HUES64 (cell line): ENCODE measurements at regions not wholly inside any gene's neighbourhood (a gene's known extent, or its start where the extent isn't known, plus 50 kb on each side); places are given as distances from the start of the nearest gene placed in this dataset.

Experiments
- H3K27ac ChIP-seq: 2 replicates; pipeline ENCODE4 v1.7.0; 2013; ENCODE audit warnings: low read depth, low read length, inconsistent platforms
- H3K27me3 ChIP-seq: 2 replicates; pipeline ENCODE4 v1.6.1; 2013; ENCODE audit warnings: mild to moderate bottlenecking, low read length; ENCODE audit not compliant: insufficient read depth
- H3K36me3 ChIP-seq: 2 replicates; pipeline ENCODE4 v1.6.1; 2013; ENCODE audit warnings: mild to moderate bottlenecking, low read length; ENCODE audit not compliant: insufficient read depth
- H3K4me1 ChIP-seq: 2 replicates; pipeline ENCODE4 v1.6.1; 2013; ENCODE audit warnings: mild to moderate bottlenecking, low read length, moderate library complexity; ENCODE audit not compliant: insufficient read depth
- H3K4me3 ChIP-seq: 2 replicates; pipeline ENCODE4 v1.5.1; 2013; ENCODE audit warnings: mild to moderate bottlenecking, low read length, moderate library complexity
- H3K9ac ChIP-seq: 2 replicates; pipeline ENCODE4 v1.6.1; 2013; ENCODE audit warnings: mild to moderate bottlenecking, low read depth, low read length
- H3K9me3 ChIP-seq: 2 replicates; pipeline ENCODE4 v1.6.1; 2013; ENCODE audit warnings: low read depth, low read length; ENCODE audit not compliant: insufficient read depth
- WGBS: fragments of 150-250, 120-280 bp; methylation state at CpG from one replicate; pipeline ENCODE4 v1.1.7; 2013; ENCODE audit warnings: missing lambda C conversion rate; 5-methylcytosine and 5-hydroxymethylcytosine counted together

DNA sequence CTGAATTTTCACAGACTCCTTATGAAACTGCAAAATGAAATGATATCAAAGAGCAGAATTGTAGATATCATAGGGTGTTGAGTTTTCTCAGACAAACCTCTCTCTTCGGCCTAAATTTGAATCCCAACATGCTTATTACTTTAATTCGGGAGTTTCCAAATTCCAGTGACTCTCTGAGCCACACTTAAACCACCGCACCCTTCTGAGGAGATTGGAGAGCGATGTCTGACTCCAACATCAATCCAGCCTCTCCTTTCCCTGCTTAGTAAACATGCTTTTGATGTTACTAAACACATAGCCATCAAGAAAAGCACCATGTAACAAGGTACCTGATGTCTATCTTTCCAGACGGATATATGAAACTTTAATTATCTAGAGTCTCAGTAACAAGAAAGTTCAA is 103.1 kb upstream of the ARHGAP28 start:
- 96% methylated on average over 4 of the region's 5 CpGs for WGBS
- H3K27me3 ChIP-seq = no peaks in the 10 kb centered on the region
- H3K4me1 ChIP-seq = peaks cover 8% of the 10 kb centered on the region; the same call in 1 of the 2 replicates
- no peak overlapping the region for H3K9ac ChIP-seq
- H3K36me3 ChIP-seq = no peaks in the 10 kb centered on the region
- H3K4me3 ChIP-seq = no peak overlapping the region
- no peaks in the 10 kb centered on the region for H3K9me3 ChIP-seq
- no peak overlapping the region for H3K27ac ChIP-seq

DNA sequence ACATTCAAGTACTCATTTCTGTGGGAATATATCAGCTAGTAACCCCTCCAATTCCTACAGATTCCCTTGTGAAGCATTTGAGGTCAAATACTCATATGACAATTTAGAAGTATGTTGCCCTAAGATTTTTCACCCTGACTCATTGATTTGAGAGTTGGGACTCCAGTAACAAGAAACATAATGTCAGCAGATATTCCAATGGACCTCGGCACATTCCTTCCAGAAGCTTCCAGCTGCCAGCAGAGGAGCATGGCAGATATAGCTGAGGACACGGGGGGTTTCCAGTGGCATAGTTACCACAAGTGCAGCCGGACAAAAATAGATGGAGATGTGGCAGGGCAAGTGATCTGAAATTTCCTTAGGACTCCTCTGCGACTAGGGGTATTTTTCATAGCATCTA is 101.9 kb upstream of the ARHGAP28 start:
- peaks cover 8% of the 10 kb centered on the region; the same call in 1 of the 2 replicates for H3K4me1 ChIP-seq
- 95% methylated on average over 4 of the region's 4 CpGs for WGBS
- H3K9ac ChIP-seq = no peak overlapping the region
- H3K4me3 ChIP-seq = no peak overlapping the region
- no peak overlapping the region for H3K27ac ChIP-seq
- no peaks in the 10 kb centered on the region for H3K27me3 ChIP-seq
- H3K36me3 ChIP-seq = no peaks in the 10 kb centered on the region
- no peaks in the 10 kb centered on the region for H3K9me3 ChIP-seq

DNA sequence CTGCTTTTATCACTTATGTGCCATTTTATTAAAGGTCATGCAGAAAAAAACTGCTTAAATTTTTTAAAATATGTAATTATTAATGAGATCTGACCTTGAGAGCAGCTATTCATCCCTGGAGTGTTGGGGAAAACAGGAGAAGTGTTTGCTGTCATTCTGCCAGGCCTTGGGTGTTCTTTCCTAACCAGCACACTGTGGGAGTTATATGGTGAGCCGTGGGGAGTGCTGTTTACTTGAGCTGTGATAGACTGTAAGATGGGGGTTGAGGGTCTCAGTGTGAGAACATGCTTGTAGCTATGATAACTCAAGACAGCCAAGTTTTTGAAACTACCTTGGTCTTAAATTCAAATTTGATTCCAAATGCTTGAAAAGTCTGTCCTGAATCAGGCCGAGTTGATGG is 101.3 kb upstream of the ARHGAP28 start:
- Histone ChIP-seq H3K4me3 (no peak overlapping the region), H3K4me1 (peaks cover 13% of the 10 kb centered on the region), H3K36me3 (no peaks in the 10 kb centered on the region), H3K27ac (no peak overlapping the region), H3K9ac (no peak overlapping the region), H3K27me3 (no peaks in the 10 kb centered on the region), H3K9me3 (no peaks in the 10 kb centered on the region)
- WGBS = 84% methylated on average over 2 of the region's 2 CpGs

DNA sequence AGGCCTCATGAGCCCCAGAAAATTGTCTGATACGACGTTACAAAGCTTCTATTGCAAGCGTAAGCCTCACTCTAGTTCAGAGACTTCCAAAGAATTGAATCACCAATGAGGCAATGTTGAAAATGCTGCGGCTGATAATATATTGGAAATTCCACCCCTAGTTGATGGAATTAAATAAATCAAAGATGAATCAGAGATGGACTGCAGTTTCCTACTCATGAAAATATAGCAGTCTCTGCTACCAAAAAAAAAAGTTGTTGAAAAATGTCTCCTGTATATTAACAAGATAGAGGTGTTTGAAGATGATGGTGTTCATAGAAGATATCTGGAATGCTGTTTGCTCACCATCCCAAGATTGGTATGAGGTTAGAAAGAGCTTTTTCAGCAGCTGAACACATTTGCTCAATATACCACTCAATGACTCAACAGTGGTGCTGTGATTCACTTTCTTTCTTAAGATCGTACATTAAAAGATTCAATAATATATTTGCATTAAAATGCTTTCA is 99.8 kb upstream of the ARHGAP28 start:
- Histone ChIP-seq H3K4me3 (no peak overlapping the region), H3K27me3 (no peaks in the 10 kb centered on the region), H3K4me1 (peaks cover 15% of the 10 kb centered on the region), H3K36me3 (no peaks in the 10 kb centered on the region), H3K27ac (no peak overlapping the region), H3K9me3 (no peaks in the 10 kb centered on the region), H3K9ac (no peak overlapping the region)
- WGBS = 90% methylated on average over 4 of the region's 5 CpGs

DNA sequence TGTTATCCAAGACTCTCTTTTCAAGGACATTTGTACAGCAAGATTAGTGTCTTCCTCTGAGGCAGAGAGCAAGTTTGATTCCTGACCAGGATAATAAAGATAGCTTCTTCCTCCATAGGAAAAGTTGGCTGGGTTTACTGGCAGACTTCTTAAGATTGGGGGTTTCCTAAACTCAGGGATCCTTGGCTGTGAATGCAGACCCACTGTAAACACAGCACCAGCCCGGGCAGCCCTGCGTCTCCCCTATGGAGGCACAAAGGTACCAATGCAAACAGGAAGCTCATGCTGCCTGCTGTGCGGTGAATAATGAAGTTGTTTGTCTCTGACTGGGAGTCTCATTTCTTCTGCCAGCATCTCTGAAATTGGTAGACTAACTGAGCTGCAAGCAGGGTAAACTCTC is 96.2 kb upstream of the ARHGAP28 start:
- Histone ChIP-seq H3K27me3 (no peaks in the 10 kb centered on the region), H3K4me3 (no peak overlapping the region), H3K27ac (0 out of 2 replicates have a peak overlapping the region, but pooled peaks have one; percentile 3), H3K9me3 (no peaks in the 10 kb centered on the region), H3K36me3 (no peaks in the 10 kb centered on the region), H3K4me1 (peaks cover 14% of the 10 kb centered on the region), H3K9ac (no peak overlapping the region)
- WGBS = 6% methylated on average over 3 of the region's 3 CpGs

DNA sequence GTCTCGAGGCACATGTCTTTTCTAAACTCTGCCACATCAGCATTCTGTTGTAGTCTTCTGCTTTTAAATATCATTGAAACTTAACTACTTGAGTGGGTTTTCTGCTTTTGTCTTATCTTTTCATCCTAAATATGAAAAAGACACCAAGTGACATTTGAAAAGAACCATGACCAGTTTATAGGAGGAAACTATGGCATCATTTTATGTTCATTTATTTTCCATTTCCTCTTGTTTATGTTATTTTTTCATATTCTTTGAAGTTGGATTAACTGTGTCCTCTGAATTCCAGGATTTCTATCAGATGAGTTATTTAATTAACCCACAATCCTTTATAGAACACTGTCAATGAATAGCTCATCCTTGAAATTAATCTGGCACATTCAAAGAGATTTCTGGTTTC is 93.4 kb upstream of the ARHGAP28 start:
- no peaks in the 10 kb centered on the region for H3K36me3 ChIP-seq
- no peak overlapping the region for H3K4me3 ChIP-seq
- 90% methylated on average over 1 of the region's 1 CpG for WGBS
- no peak overlapping the region for H3K27ac ChIP-seq
- no peaks in the 10 kb centered on the region for H3K9me3 ChIP-seq
- H3K27me3 ChIP-seq = no peaks in the 10 kb centered on the region
- no peak overlapping the region for H3K9ac ChIP-seq
- peaks cover 20% of the 10 kb centered on the region for H3K4me1 ChIP-seq

DNA sequence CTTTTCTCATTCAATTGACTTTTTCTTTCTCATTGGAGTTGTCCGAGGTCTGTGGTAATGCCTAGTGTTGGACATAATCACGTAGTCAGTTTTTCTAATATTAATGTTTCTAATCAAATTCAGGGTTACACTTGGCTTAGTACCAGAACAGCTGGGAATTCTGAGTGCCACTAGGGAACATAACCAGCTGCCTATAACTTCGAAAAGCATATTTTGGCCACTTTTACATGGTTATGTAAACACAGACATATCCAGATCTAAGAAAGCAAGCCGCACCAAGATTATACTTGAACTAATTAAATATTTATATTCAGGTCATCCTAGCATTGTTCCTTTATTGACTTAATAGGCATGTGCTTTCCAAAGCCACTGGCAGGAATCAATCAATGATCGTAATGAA is 91.1 kb upstream of the ARHGAP28 start:
- peaks cover 13% of the 10 kb centered on the region for H3K4me1 ChIP-seq
- no peaks in the 10 kb centered on the region for H3K36me3 ChIP-seq
- H3K9ac ChIP-seq = no peak overlapping the region
- WGBS = 97% methylated on average over 5 of the region's 5 CpGs
- no peak overlapping the region for H3K4me3 ChIP-seq
- H3K27me3 ChIP-seq = no peaks in the 10 kb centered on the region
- H3K9me3 ChIP-seq = no peaks in the 10 kb centered on the region
- H3K27ac ChIP-seq = no peak overlapping the region

DNA sequence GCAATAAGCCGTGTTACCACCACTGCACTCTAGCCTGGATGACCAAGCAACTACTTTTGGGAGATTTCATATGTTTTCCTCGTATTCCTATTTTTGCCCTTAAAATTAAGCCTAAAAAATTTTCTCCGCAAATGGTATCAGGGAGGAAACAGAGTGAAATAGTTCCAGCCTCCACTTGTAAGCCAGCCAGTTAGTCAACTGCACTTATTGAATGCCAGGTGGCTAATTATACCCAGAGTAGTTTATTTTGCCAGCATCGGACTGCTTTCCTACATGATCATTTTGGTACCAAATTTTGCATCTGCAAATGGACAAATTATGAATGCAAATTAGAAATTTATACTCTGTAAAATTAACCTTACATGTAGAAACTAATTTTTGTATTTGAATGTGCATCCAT is 90.2 kb upstream of the ARHGAP28 start:
- H3K36me3 ChIP-seq = no peaks in the 10 kb centered on the region
- no peak overlapping the region for H3K9ac ChIP-seq
- H3K4me1 ChIP-seq = peaks cover 6% of the 10 kb centered on the region
- no peak overlapping the region for H3K27ac ChIP-seq
- no peak overlapping the region for H3K4me3 ChIP-seq
- WGBS = 97% methylated on average over 4 of the region's 4 CpGs
- no peaks in the 10 kb centered on the region for H3K9me3 ChIP-seq
- H3K27me3 ChIP-seq = no peaks in the 10 kb centered on the region

DNA sequence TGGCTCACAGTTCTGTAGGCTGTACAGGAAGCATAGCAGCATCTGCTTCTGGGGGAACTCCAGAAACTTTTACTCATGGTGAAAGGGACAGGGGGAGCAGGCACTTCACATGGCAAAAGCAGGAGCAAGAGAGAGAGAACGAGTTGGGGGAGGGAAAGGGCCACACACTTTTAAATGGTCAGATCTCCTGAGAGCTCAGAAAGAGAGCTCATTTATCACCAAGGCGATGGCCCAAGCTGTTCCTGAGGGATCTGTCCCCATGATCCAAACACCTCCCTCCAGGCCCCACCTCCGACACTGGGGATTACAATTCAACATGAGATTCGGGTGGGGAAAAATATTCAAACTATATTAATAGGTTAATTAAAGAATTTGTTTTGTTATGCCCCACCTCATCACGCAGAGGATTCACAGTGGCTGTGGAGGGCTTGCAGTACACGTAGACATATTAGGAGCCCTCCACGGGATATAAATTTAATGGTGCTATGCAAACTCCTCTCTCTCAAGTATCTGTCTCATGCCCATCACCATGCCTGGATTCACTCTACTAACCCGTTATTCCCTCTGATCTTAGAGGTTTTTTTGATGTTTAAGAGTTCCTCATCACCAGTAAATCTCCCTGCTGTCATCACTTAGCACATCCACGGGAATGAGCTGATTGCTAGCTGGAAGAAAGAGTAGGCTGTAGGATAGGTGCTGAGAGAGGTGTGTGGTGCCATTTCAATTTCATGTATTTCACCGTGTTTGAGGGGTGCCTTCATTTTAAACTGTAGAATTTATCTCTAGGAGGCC is 84.5 kb upstream of the ARHGAP28 start:
- Histone ChIP-seq H3K9me3 (no peaks in the 10 kb centered on the region), H3K36me3 (no peaks in the 10 kb centered on the region), H3K4me3 (no peak overlapping the region), H3K9ac (no peak overlapping the region), H3K27me3 (no peaks in the 10 kb centered on the region), H3K27ac (no peak overlapping the region), H3K4me1 (peaks cover 13% of the 10 kb centered on the region; the same call in 1 of the 2 replicates)
- WGBS = 56% methylated on average over 7 of the region's 10 CpGs

DNA sequence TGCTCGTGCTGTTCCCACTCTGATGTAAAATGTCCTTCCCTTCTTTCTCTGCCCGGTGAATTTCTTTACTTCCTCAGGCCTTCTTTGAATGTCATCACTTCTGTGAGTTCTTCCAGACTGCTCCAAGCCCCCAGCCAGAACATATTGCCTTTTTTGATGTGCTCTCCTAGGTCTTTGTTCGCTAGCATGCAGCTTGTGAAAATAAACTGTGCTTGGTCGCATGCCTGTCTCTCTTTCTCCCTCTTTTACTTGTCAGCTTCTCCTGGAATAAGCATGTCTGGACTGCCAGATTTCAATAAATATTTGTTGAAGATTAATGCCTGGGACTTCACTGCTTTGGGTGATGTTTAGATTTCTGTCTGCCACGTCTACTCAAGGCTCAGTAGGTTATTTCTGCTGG is 82.7 kb upstream of the ARHGAP28 start:
- H3K9me3 ChIP-seq = no peaks in the 10 kb centered on the region
- no peak overlapping the region for H3K4me3 ChIP-seq
- no peak overlapping the region for H3K9ac ChIP-seq
- no peaks in the 10 kb centered on the region for H3K36me3 ChIP-seq
- H3K27me3 ChIP-seq = no peaks in the 10 kb centered on the region
- WGBS = 71% methylated on average over 5 of the region's 5 CpGs
- no peak overlapping the region for H3K27ac ChIP-seq
- H3K4me1 ChIP-seq = peaks cover 13% of the 10 kb centered on the region; the same call in 1 of the 2 replicates

DNA sequence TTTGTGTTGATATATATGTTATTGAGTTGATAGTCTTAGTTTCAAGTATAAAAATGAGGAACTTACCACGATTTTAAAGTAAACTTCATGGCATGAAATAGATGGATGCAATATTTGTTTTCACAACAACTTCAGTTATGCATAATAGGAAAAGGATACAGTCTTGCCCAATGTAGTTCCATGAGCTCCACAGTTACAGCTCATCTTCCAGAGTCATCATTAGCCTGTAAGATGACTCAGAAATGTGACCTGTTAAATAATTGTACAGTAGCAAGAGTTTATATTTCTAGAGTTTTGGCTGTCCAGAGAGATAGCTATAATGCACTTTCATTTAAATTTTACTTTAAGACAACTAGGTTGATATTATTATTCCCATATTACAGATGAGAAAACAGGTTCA is 80.9 kb upstream of the ARHGAP28 start:
- Histone ChIP-seq H3K4me3 (no peak overlapping the region), H3K36me3 (no peaks in the 10 kb centered on the region), H3K27me3 (no peaks in the 10 kb centered on the region), H3K4me1 (peaks cover 13% of the 10 kb centered on the region; the same call in 1 of the 2 replicates), H3K9me3 (no peaks in the 10 kb centered on the region), H3K27ac (no peak overlapping the region), H3K9ac (no peak overlapping the region)
- WGBS = 100% methylated on average over 1 of the region's 1 CpG
